GM23338 (cell line): ENCODE measurements at regions not wholly inside any gene's neighbourhood (a gene's known extent, or its start where the extent isn't known, plus 50 kb on each side); places are given as distances from the start of the nearest gene placed in this dataset.

Experiments used
- ATAC-seq: fragments of 200-7000 bp; cut with Tn5 transposase; 3 replicates; pipeline ENCODE4 v1.9.1; 2020
- DNase-seq: peaks from one replicate; pipeline ENCODE4 v3.0.0-alpha.2; 2015; ENCODE audit warnings: low spot score
- H2AFZ ChIP-seq: fragments of 200-600 bp; sonication (generic); 2 replicates; pipeline ENCODE4 v1.8.0; 2016; ENCODE audit warnings: antibody characterized with exemption, mild to moderate bottlenecking, moderate library complexity
- H3F3A ChIP-seq: fragments of 200-600 bp; sonication (generic); replicated peaks from 2 replicates; pipeline ENCODE4 v1.8.0; 2017; ENCODE audit warnings: antibody characterized with exemption, mixed run types, low read depth
- H3K27ac ChIP-seq: fragments of 200-600 bp; sonication (generic); 2 replicates; pipeline ENCODE4 v1.6.1; 2016; ENCODE audit warnings: low read depth
- H3K27me3 ChIP-seq: fragments of 200-600 bp; sonication (generic); 2 replicates; pipeline ENCODE4 v1.8.0; 2016; ENCODE audit warnings: mild to moderate bottlenecking, mixed run types, moderate library complexity; ENCODE audit not compliant: insufficient read depth
- H3K36me3 ChIP-seq: fragments of 200-600 bp; sonication (generic); 2 replicates; pipeline ENCODE4 v1.8.0; 2016; ENCODE audit warnings: mild to moderate bottlenecking; ENCODE audit not compliant: insufficient read depth
- H3K4me1 ChIP-seq: fragments of 200-600 bp; sonication (generic); 2 replicates; pipeline ENCODE4 v1.8.0; 2016; ENCODE audit warnings: mild to moderate bottlenecking, moderate library complexity; ENCODE audit not compliant: insufficient read depth
- H3K4me2 ChIP-seq: fragments of 200-600 bp; sonication (generic); 2 replicates; pipeline ENCODE4 v1.7.1; 2017; ENCODE audit warnings: mixed run types
- H3K4me3 ChIP-seq: fragments of 200-600 bp; sonication (generic); 2 replicates; pipeline ENCODE4 v1.6.1; 2016; ENCODE audit warnings: mixed run types
- H3K79me2 ChIP-seq: fragments of 200-600 bp; sonication (generic); replicated peaks from 2 replicates; pipeline ENCODE4 v1.8.0; 2017; ENCODE audit warnings: mild to moderate bottlenecking; ENCODE audit not compliant: insufficient read depth
- H3K9me2 ChIP-seq: fragments of 200-600 bp; sonication (generic); 2 replicates; pipeline ENCODE4 v1.8.0; 2017; ENCODE audit not compliant: insufficient read depth
- H4K20me1 ChIP-seq: fragments of 200-600 bp; sonication (generic); replicated peaks from 2 replicates; pipeline ENCODE4 v1.8.0; 2017; ENCODE audit warnings: mild to moderate bottlenecking; ENCODE audit not compliant: insufficient read depth
- H3K27ac Mint-ChIP-seq: 2 replicates; pipeline ENCODE4 v1.8.0; 2020; ENCODE audit warnings: inconsistent platforms, mild to moderate bottlenecking, moderate library complexity, mixed read lengths
- H3K27me3 Mint-ChIP-seq: 3 replicates; pipeline ENCODE4 v1.8.0; 2022; ENCODE audit warnings: low read depth, mild to moderate bottlenecking, moderate library complexity, mixed read lengths, inconsistent platforms; ENCODE audit not compliant: insufficient read depth, poor library complexity
- H3K36me3 Mint-ChIP-seq: 3 replicates; pipeline ENCODE4 v1.8.0; 2021; ENCODE audit warnings: low read depth, mild to moderate bottlenecking, inconsistent platforms, moderate library complexity, mixed read lengths
- H3K4me1 Mint-ChIP-seq: 3 replicates; pipeline ENCODE4 v1.8.0; 2020; ENCODE audit warnings: mild to moderate bottlenecking, inconsistent platforms, mixed read lengths
- H3K4me3 Mint-ChIP-seq: 3 replicates; pipeline ENCODE4 v1.8.0; 2021; ENCODE audit warnings: moderate library complexity, mild to moderate bottlenecking, inconsistent platforms, mixed read lengths
- H3K9me3 Mint-ChIP-seq: 3 replicates; pipeline ENCODE4 v1.8.0; 2020; ENCODE audit warnings: moderate library complexity, mild to moderate bottlenecking, inconsistent platforms, mixed read lengths
- CREB1 ChIP-seq: fragments of 250-450 bp; sonication (Bioruptor Pico); IDR thresholded peaks from 2 replicates; pipeline ENCODE4 v1.5.0; 2020; ENCODE audit warnings: low read depth, mild to moderate bottlenecking, moderate library complexity
- CTCF ChIP-seq, 2 experiments: fragments of 200-600 bp in 1 of 2; sonication (generic) in 1 of 2; conservative IDR thresholded peaks; 2 replicates each; pipeline versions ENCODE4 v1.5.1 to v1.6.1; 2016 to 2017; ENCODE audit warnings: antibody characterized with exemption in 2 of 2, low read depth in 2 of 2, mild to moderate bottlenecking in 2 of 2, moderate library complexity in 1 of 2
- ETS1 ChIP-seq: IDR thresholded peaks from 2 replicates; pipeline ENCODE4 v1.6.1; 2016; ENCODE audit warnings: antibody characterized with exemption
- EZH2 ChIP-seq: fragments of 200-600 bp; sonication (generic); IDR thresholded peaks from one replicate; pipeline ENCODE4 v1.8.0; 2017; ENCODE audit warnings: antibody characterized with exemption, mild to moderate bottlenecking, low read depth; ENCODE audit not compliant: unreplicated experiment
- EZH2phosphoT487 ChIP-seq: fragments of 200-600 bp; sonication (generic); IDR thresholded peaks from one replicate; pipeline ENCODE4 v1.8.1; 2018; ENCODE audit warnings: antibody characterized with exemption; ENCODE audit not compliant: unreplicated experiment
- JUNB ChIP-seq: IDR thresholded peaks from one replicate; pipeline ENCODE4 v1.6.1; 2016; ENCODE audit warnings: antibody characterized with exemption; ENCODE audit not compliant: unreplicated experiment
- NANOG ChIP-seq: IDR thresholded peaks from 2 replicates; pipeline ENCODE4 v1.6.1; 2016; ENCODE audit warnings: antibody characterized with exemption, borderline replicate concordance
- POLR2AphosphoS5 ChIP-seq: IDR thresholded peaks from 2 replicates; pipeline ENCODE4 v1.6.1; 2016; ENCODE audit warnings: antibody characterized with exemption, low read depth
- REST ChIP-seq: IDR thresholded peaks from one replicate; pipeline ENCODE4 v1.6.1; 2018; ENCODE audit warnings: antibody characterized with exemption; ENCODE audit not compliant: unreplicated experiment
- STAT1 ChIP-seq: IDR thresholded peaks from one replicate; pipeline ENCODE4 v1.6.1; 2016; ENCODE audit warnings: antibody characterized with exemption; ENCODE audit not compliant: unreplicated experiment
- ZNF114 ChIP-seq: fragments of 250-450 bp; sonication (Bioruptor Pico); IDR thresholded peaks from 2 replicates; pipeline ENCODE4 v1.5.0; 2020; ENCODE audit warnings: mild to moderate bottlenecking, moderate library complexity
- ZNF331 ChIP-seq: fragments of 250-450 bp; sonication (Bioruptor Pico); IDR thresholded peaks from 2 replicates; pipeline ENCODE4 v1.5.0; 2020; ENCODE audit warnings: low read depth, mild to moderate bottlenecking, moderate library complexity
- ZNF462 ChIP-seq: fragments of 250-450 bp; sonication (Bioruptor Pico); IDR thresholded peaks from 2 replicates; pipeline ENCODE4 v1.5.0; 2020; ENCODE audit warnings: mild to moderate bottlenecking, moderate library complexity

GRCh38 chr1:219755234-219755633 lies 142.3 kb upstream of the ZC3H11B start:
- no peaks in the 10 kb centered on the region for H3K27me3 ChIP-seq
- H3K4me2 ChIP-seq, result no peak overlapping the region
- Mint-ChIP-seq H3K27me3 (peaks cover 4% of the 10 kb centered on the region), H3K36me3 (no peaks in the 10 kb centered on the region), H3K9me3 (no peaks in the 10 kb centered on the region), H3K27ac (no peak overlapping the region), H3K4me1 (no peaks in the 10 kb centered on the region), H3K4me3 (no peak overlapping the region)
- H2AFZ ChIP-seq, result no peak overlapping the region
- H3K79me2 ChIP-seq, result no peaks in the 10 kb centered on the region
- no peaks in the 10 kb centered on the region for H3K36me3 ChIP-seq
- H3K9me2 ChIP-seq, result peaks cover 12% of the 10 kb centered on the region
- no peaks in the 10 kb centered on the region for H3F3A ChIP-seq
- no peaks in the 10 kb centered on the region for H3K4me1 ChIP-seq
- DNase-seq (no peak), ATAC-seq (no peak)
- no peak overlapping the region for H3K27ac ChIP-seq
- H3K4me3 ChIP-seq, result no peak overlapping the region
- TF ChIP-seq ZNF114, result no peak
- no peak for TF ChIP-seq CTCF (conservative IDR thresholded peaks at IDR 0.05; ENCODE audit: low read depth in 2 of 2)
- TF ChIP-seq EZH2, result no peak
- no peak for TF ChIP-seq EZH2phosphoT487
- no peak for TF ChIP-seq ZNF331 (CRISPR knock-in tag)
- no peak for TF ChIP-seq STAT1
- TF ChIP-seq ETS1, result no peak
- TF ChIP-seq POLR2AphosphoS5, result no peak
- TF ChIP-seq ZNF462, result no peak
- TF ChIP-seq CREB1 (CRISPR knock-in tag), result no peak
- TF ChIP-seq NANOG, result no peak
- no peak for TF ChIP-seq JUNB
- no peak for TF ChIP-seq REST
- no peaks in the 10 kb centered on the region for H4K20me1 ChIP-seq
